ENCODE measurements at regions not wholly inside any gene's neighbourhood (a gene's known extent, or its start where the extent isn't known, plus 50 kb on each side); places are given as distances from the start of the nearest gene placed in this dataset.

- no peak for DNase-seq
These were observed 257.1 kb downstream of the ADAMTS20 start for GRCh38 chr12:43294916-43295315.

- no peak for DNase-seq
These were observed 257.9 kb downstream of the ADAMTS20 start for GRCh38 chr12:43294147-43294546.

- DNase-seq = no peak
These were observed 258.6 kb downstream of the ADAMTS20 start for GRCh38 chr12:43293396-43293795.

GRCh38 chr12:43292699-43293098, 259.3 kb downstream of the ADAMTS20 start:
- no peak for DNase-seq

- DNase-seq = no peak
These were observed 260.5 kb downstream of the ADAMTS20 start for GRCh38 chr12:43291516-43291915.

- no peak for DNase-seq
These were observed 261.2 kb downstream of the ADAMTS20 start for GRCh38 chr12:43290836-43291235.

GRCh38 chr12:43289426-43289801, 262.6 kb downstream of the ADAMTS20 start:
- DNase-seq = no peak

GRCh38 chr12:43288671-43289425, 263.2 kb downstream of the ADAMTS20 start:
- DNase-seq = no peak

GRCh38 chr12:43287706-43288383, 264.2 kb downstream of the ADAMTS20 start:
- no peak for DNase-seq

- no peak for DNase-seq
These were observed 265.0 kb downstream of the ADAMTS20 start for GRCh38 chr12:43286986-43287385.

- no peak for DNase-seq
These were observed 266.8 kb downstream of the ADAMTS20 start for GRCh38 chr12:43285159-43285598.

GRCh38 chr12:43284486-43285158, 267.4 kb downstream of the ADAMTS20 start:
- DNase-seq = no peak

GRCh38 chr12:43283206-43283605, 268.8 kb downstream of the ADAMTS20 start:
- DNase-seq = no peak

GRCh38 chr12:43282106-43282505, 269.9 kb downstream of the ADAMTS20 start:
- DNase-seq = no peak

- no peak for DNase-seq
These were observed 270.4 kb downstream of the ADAMTS20 start for GRCh38 chr12:43281563-43281962.

- DNase-seq = no peak
These were observed 273.5 kb downstream of the ADAMTS20 start for GRCh38 chr12:43278541-43278832.

GRCh38 chr12:43277651-43278540, 274.1 kb downstream of the ADAMTS20 start:
- DNase-seq = no peak

GRCh38 chr12:43273467-43273866, 278.5 kb downstream of the ADAMTS20 start:
- no peak for DNase-seq

- no peak for DNase-seq
These were observed 280.3 kb downstream of the ADAMTS20 start for GRCh38 chr12:43271659-43272058.

- DNase-seq = no peak
These were observed 284.2 kb downstream of the ADAMTS20 start for GRCh38 chr12:43267818-43268217.

GRCh38 chr12:43261701-43262100, 290.3 kb downstream of the ADAMTS20 start:
- DNase-seq = no peak

GRCh38 chr12:43255522-43256111, 296.4 kb downstream of the ADAMTS20 start:
- DNase-seq = no peak

- no peak for DNase-seq
These were observed 299.4 kb downstream of the ADAMTS20 start for GRCh38 chr12:43252585-43252984.

Data from midbrain (tissue), 1 donor.